Type B pancreatic cell (in vitro differentiated cells): ENCODE measurements at regions not wholly inside any gene's neighbourhood (a gene's known extent, or its start where the extent isn't known, plus 50 kb on each side); places are given as distances from the start of the nearest gene placed in this dataset.
"Not testable (repeated sequence)": the region's sequence is repeated elsewhere in the genome, so short reads cannot be mapped to it uniquely, and the experiment has no call there.

Experiments used
- DNase-seq: peaks from one replicate; pipeline ENCODE4 v3.0.0; 2021; ENCODE audit warnings: mixed read lengths; ENCODE audit not compliant: unreplicated experiment; ENCODE audit errors: extremely low spot score
- H3K27ac Mint-ChIP-seq: 2 replicates; pipeline ENCODE4 v1.8.0; 2021; ENCODE audit warnings: mild to moderate bottlenecking, mixed read lengths
- H3K27me3 Mint-ChIP-seq: 2 replicates; pipeline ENCODE4 v1.8.0; 2021; ENCODE audit warnings: mixed read lengths
- H3K36me3 Mint-ChIP-seq: 2 replicates; pipeline ENCODE4 v1.8.0; 2021; ENCODE audit warnings: mixed read lengths
- H3K4me1 Mint-ChIP-seq: one replicate; pipeline ENCODE4 v1.8.0; 2021; ENCODE audit warnings: mixed read lengths; ENCODE audit not compliant: unreplicated experiment
- H3K4me3 Mint-ChIP-seq: 2 replicates; pipeline ENCODE4 v1.8.0; 2021; ENCODE audit warnings: mild to moderate bottlenecking, mixed read lengths
- H3K9me3 Mint-ChIP-seq: 2 replicates; pipeline ENCODE4 v1.8.0; 2021; ENCODE audit warnings: mixed read lengths
- TF ChIP-seq, protein P1 (sequence below): fragments of 200-600 bp; sonication (generic); conservative IDR thresholded peaks from 2 replicates; pipeline ENCODE4 v1.5.0; 2021; ENCODE audit warnings: antibody characterized with exemption, mild to moderate bottlenecking

- H3K4me1 Mint-ChIP-seq, result peaks cover 6% of the 10 kb centered on the region
- H3K27me3 Mint-ChIP-seq, result peaks cover 13% of the 10 kb centered on the region
- H3K36me3 Mint-ChIP-seq, result no peaks in the 10 kb centered on the region
- peaks cover 10% of the 10 kb centered on the region for H3K9me3 Mint-ChIP-seq
- H3K4me3 Mint-ChIP-seq, result no peak overlapping the region
- no peak for DNase-seq
- H3K27ac Mint-ChIP-seq, result no peak overlapping the region
- TF ChIP-seq, protein P1, sequence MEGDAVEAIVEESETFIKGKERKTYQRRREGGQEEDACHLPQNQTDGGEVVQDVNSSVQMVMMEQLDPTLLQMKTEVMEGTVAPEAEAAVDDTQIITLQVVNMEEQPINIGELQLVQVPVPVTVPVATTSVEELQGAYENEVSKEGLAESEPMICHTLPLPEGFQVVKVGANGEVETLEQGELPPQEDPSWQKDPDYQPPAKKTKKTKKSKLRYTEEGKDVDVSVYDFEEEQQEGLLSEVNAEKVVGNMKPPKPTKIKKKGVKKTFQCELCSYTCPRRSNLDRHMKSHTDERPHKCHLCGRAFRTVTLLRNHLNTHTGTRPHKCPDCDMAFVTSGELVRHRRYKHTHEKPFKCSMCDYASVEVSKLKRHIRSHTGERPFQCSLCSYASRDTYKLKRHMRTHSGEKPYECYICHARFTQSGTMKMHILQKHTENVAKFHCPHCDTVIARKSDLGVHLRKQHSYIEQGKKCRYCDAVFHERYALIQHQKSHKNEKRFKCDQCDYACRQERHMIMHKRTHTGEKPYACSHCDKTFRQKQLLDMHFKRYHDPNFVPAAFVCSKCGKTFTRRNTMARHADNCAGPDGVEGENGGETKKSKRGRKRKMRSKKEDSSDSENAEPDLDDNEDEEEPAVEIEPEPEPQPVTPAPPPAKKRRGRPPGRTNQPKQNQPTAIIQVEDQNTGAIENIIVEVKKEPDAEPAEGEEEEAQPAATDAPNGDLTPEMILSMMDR, result no peak
These were observed 244.6 kb upstream of the ACVR2A start for GRCh38 chr2:147600223-147600622.

- TF ChIP-seq, protein P1, result no peak
- Mint-ChIP-seq H3K27me3 (peaks cover 12% of the 10 kb centered on the region), H3K9me3 (peaks cover 6% of the 10 kb centered on the region), H3K27ac (no peak overlapping the region), H3K36me3 (no peaks in the 10 kb centered on the region), H3K4me1 (peaks cover 6% of the 10 kb centered on the region), H3K4me3 (no peak overlapping the region)
- DNase-seq, result no peak
These were observed 249.6 kb upstream of the ACVR2A start for GRCh38 chr2:147595200-147595599.

DNA sequence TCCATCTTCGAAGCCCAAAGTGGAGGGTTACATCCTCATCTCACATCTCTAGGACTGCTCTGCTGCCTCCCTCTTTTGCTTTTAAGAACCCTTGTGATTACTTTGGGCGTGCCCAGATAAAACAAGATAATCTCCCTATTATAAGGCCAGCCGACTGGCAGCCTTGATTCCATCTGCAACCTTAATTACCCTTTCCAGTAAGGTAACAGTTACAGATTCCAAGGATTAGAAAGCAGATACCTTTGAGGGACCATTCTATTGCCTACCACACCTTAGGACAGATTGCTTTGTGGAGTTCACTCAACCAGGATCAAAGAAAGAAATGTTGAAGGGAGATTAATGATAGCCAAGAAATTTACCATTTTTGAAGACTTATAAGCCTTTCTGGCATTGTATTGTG lies 250.8 kb upstream of the ACVR2A start:
- H3K9me3 Mint-ChIP-seq, result peaks cover 6% of the 10 kb centered on the region
- H3K4me1 Mint-ChIP-seq, result peaks cover 6% of the 10 kb centered on the region
- TF ChIP-seq, protein P1, result no peak
- no peak overlapping the region for H3K27ac Mint-ChIP-seq
- no peak for DNase-seq
- H3K36me3 Mint-ChIP-seq, result no peaks in the 10 kb centered on the region
- H3K4me3 Mint-ChIP-seq, result no peak overlapping the region
- peaks cover 12% of the 10 kb centered on the region for H3K27me3 Mint-ChIP-seq

- H3K27ac Mint-ChIP-seq, H3K27me3 Mint-ChIP-seq, H3K36me3 Mint-ChIP-seq, DNase-seq, H3K4me1 Mint-ChIP-seq, H3K9me3 Mint-ChIP-seq, H3K4me3 Mint-ChIP-seq: not testable (repeated sequence)
These were observed 252.0 kb upstream of the ACVR2A start for GRCh38 chr2:147592784-147593183.

- peaks cover 15% of the 10 kb centered on the region for H3K27me3 Mint-ChIP-seq
- no peaks in the 10 kb centered on the region for H3K9me3 Mint-ChIP-seq
- no peaks in the 10 kb centered on the region for H3K4me1 Mint-ChIP-seq
- H3K4me3 Mint-ChIP-seq, result no peak overlapping the region
- no peaks in the 10 kb centered on the region for H3K36me3 Mint-ChIP-seq
- no peak for DNase-seq
- H3K27ac Mint-ChIP-seq, result no peak overlapping the region
- TF ChIP-seq, protein P1, result no peak
These were observed 255.7 kb upstream of the ACVR2A start for GRCh38 chr2:147589127-147589526.

- peaks cover 13% of the 10 kb centered on the region for H3K27me3 Mint-ChIP-seq
- H3K36me3 Mint-ChIP-seq, result no peaks in the 10 kb centered on the region
- TF ChIP-seq, protein P1, result no peak
- no peak overlapping the region for H3K27ac Mint-ChIP-seq
- no peaks in the 10 kb centered on the region for H3K4me1 Mint-ChIP-seq
- no peak overlapping the region for H3K4me3 Mint-ChIP-seq
- no peaks in the 10 kb centered on the region for H3K9me3 Mint-ChIP-seq
- DNase-seq, result no peak
These were observed 256.6 kb upstream of the ACVR2A start for GRCh38 chr2:147588191-147588590.
